Stomach (tissue), 8 donors: ENCODE measurements at regions not wholly inside any gene's neighbourhood (a gene's known extent, or its start where the extent isn't known, plus 50 kb on each side); places are given as distances from the start of the nearest gene placed in this dataset.

Source experiments
- DNase-seq, 2 donors: peaks; one replicate each; pipeline versions ENCODE4 v3.0.0 to v3.0.0-alpha.2; 2013 to 2019
- H3K27ac ChIP-seq, 5 donors: fragments of 200-600 bp in 4 of 5; sonication (generic) in 4 of 5; one replicate each; pipeline ENCODE4 v1.5.1; 2013 to 2019; ENCODE audit warnings: mild to moderate bottlenecking in 1 of 5, moderate library complexity in 1 of 5
- H3K27me3 ChIP-seq, 3 donors: fragments of 200-600 bp; sonication (generic); one replicate each; pipeline ENCODE4 v1.5.1; 2017 to 2019; ENCODE audit warnings: mixed run types in 1 of 3
- H3K36me3 ChIP-seq, 4 donors: fragments of 200-600 bp; sonication (generic); 1 replicate in 3 of 4; 2 replicates in 1 of 4; pipeline ENCODE4 v1.5.1; 2016 to 2019
- H3K4me1 ChIP-seq, 4 donors: fragments of 200-600 bp; sonication (generic); one replicate each; pipeline ENCODE4 v1.5.1; 2016 to 2019
- H3K4me3 ChIP-seq, 4 donors: fragments of 200-600 bp; sonication (generic) in 3 of 4; one replicate each; pipeline ENCODE4 v1.5.1; 2016 to 2019; ENCODE audit warnings: mild to moderate bottlenecking in 1 of 4
- H3K9me3 ChIP-seq, 4 donors: fragments of 200-600 bp; sonication (generic); one replicate each; pipeline ENCODE4 v1.5.1; 2016 to 2019
- CTCF ChIP-seq, 7 experiments: fragments of 450-650 bp in 4 of 7; fragments of 200-600 bp in 3 of 7; sonication (generic) in 3 of 7; IDR thresholded peaks; one replicate each; pipeline ENCODE4 v1.5.1; 2016 to 2019; ENCODE audit warnings: antibody characterized with exemption in 7 of 7, control low read depth in 2 of 7, mild to moderate bottlenecking in 1 of 7
- EP300 ChIP-seq: sonication (generic); formaldehyde crosslinking; IDR thresholded peaks from one replicate; pipeline ENCODE4 v1.6.1; 2017; ENCODE audit warnings: antibody characterized with exemption
- POLR2A ChIP-seq, 4 donors: fragments of 450-650 bp; IDR thresholded peaks; one replicate each; pipeline ENCODE4 v1.6.1; 2016; ENCODE audit warnings: antibody characterized with exemption in 4 of 4, control low read depth in 2 of 4, mild to moderate bottlenecking in 1 of 4, moderate library complexity in 1 of 4
- POLR2AphosphoS5 ChIP-seq, 3 donors: sonication (generic); formaldehyde crosslinking; IDR thresholded peaks; one replicate each; pipeline ENCODE4 v1.6.1; 2016; ENCODE audit warnings: antibody characterized with exemption in 3 of 3
- WGBS, 5 donors: extraction: QIAGEN DNeasy Blood & Tissue Kit in 3 of 5; methylation state at CpG; one replicate each; pipeline versions ENCODE4 v1.1.5 to v1.1.7; 2013 to 2018; 5-methylcytosine and 5-hydroxymethylcytosine counted together
- intact Hi-C: fragments of 100-400 bp; cut with DNase I; formaldehyde crosslinking; loops from one replicate; pipeline ENCODE4 v1.15.1; 2023; ENCODE audit warnings: low total_unique reads
- donor health status: healthy with polysubstance abuse.
- donor health status: Bipolar disorder and iron deficiency.
- donor health status: healthy.

GRCh38 chr1:218209351-218209861 lies 75.7 kb upstream of the RRP15 start:
- H3K4me3 ChIP-seq = no peak overlapping the region
- no peaks in the 10 kb centered on the region for H3K36me3 ChIP-seq
- intact Hi-C loops = no loop called here
- no peak overlapping the region for H3K27ac ChIP-seq
- no peaks in the 10 kb centered on the region for H3K9me3 ChIP-seq
- no peaks in the 10 kb centered on the region for H3K27me3 ChIP-seq
- no peak for DNase-seq
- no peaks in the 10 kb centered on the region for H3K4me1 ChIP-seq
- TF ChIP-seq CTCF (IDR thresholded peaks at IDR 0.05) = no peak
- no peak for TF ChIP-seq EP300
- no peak for TF ChIP-seq POLR2A (IDR thresholded peaks at IDR 0.05)
- no peak for TF ChIP-seq POLR2AphosphoS5 (IDR thresholded peaks at IDR 0.05)
- WGBS, 5 donors = 47 to 60% (median 56%) methylated on average over 3 of the region's 3 CpGs

DNA sequence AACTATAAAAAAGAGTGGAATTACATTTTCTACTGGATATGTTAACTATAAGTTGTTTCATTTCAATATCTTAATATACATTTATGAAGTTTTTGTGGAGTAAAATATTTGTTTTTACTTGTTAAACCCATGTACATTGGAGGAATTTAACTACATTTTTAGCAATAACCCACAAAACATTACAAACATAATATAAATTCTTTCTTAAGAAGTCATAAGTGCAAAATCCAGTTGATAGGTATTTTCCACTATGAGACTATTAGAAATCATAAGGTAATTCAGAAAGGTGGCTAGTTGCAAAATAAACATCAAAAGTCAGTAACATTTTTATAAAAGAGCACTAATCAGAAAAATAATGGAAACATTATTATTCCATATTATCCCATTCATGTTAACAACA lies 73.9 kb upstream of the RRP15 start:
- H3K9me3 ChIP-seq = no peaks in the 10 kb centered on the region
- TF ChIP-seq POLR2AphosphoS5 (IDR thresholded peaks at IDR 0.05) (no peak), EP300 (no peak), CTCF (IDR thresholded peaks at IDR 0.05) (no peak), POLR2A (IDR thresholded peaks at IDR 0.05) (no peak)
- no peaks in the 10 kb centered on the region for H3K4me1 ChIP-seq
- no peaks in the 10 kb centered on the region for H3K27me3 ChIP-seq
- H3K27ac ChIP-seq = no peak overlapping the region
- H3K36me3 ChIP-seq = no peaks in the 10 kb centered on the region
- no peak for DNase-seq
- intact Hi-C loops = no loop called here
- H3K4me3 ChIP-seq = no peak overlapping the region

- no peak for DNase-seq
- Histone ChIP-seq H3K27ac (no peak overlapping the region), H3K27me3 (no peaks in the 10 kb centered on the region), H3K4me3 (no peak overlapping the region), H3K9me3 (no peaks in the 10 kb centered on the region), H3K4me1 (no peaks in the 10 kb centered on the region), H3K36me3 (no peaks in the 10 kb centered on the region)
- WGBS, 5 donors = 25 to 52% (median 42%) methylated on average over 4 of the region's 4 CpGs
- TF ChIP-seq POLR2AphosphoS5 (IDR thresholded peaks at IDR 0.05) = no peak
- no peak for TF ChIP-seq POLR2A (IDR thresholded peaks at IDR 0.05)
- TF ChIP-seq CTCF (IDR thresholded peaks at IDR 0.05) = no peak
- TF ChIP-seq EP300 = no peak
- intact Hi-C loops = no loop called here
Observed at GRCh38 chr1:218217040-218217439, 68.1 kb upstream of the RRP15 start.

DNA sequence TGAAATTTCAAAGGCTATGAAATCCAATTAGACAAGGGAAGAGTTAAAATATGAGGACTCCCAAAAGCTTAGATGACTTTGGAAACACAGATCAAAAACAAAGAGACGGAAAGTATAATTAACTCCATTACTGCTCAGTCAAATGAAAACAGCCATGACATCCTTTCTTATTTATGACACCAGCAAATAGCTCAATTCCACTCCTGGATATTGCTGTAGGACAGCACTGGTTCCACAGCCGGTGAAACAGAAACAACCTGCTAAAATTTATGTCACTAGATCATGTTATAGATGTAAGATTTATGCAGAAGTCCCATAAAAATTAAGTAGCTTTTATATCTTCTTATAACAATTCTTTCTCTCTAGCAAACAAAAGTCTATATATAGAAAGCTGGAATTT lies 65.6 kb upstream of the RRP15 start:
- Histone ChIP-seq H3K4me3 (no peak overlapping the region), H3K9me3 (no peaks in the 10 kb centered on the region), H3K27me3 (no peaks in the 10 kb centered on the region), H3K27ac (no peak overlapping the region), H3K4me1 (no peaks in the 10 kb centered on the region), H3K36me3 (no peaks in the 10 kb centered on the region)
- no peak for TF ChIP-seq POLR2AphosphoS5 (IDR thresholded peaks at IDR 0.05)
- TF ChIP-seq CTCF (IDR thresholded peaks at IDR 0.05) = no peak
- no peak for TF ChIP-seq EP300
- TF ChIP-seq POLR2A (IDR thresholded peaks at IDR 0.05) = no peak
- 42 to 71% (median 66%) methylated on average over 2 of the region's 2 CpGs for WGBS, 5 donors
- DNase-seq = no peak
- intact Hi-C loops = no loop called here
